NCI-H748 treated with DMSO at 0.1 percent for 48 hours (cell line): ENCODE measurements at regions not wholly inside any gene's neighbourhood (a gene's known extent, or its start where the extent isn't known, plus 50 kb on each side); places are given as distances from the start of the nearest gene placed in this dataset.

Source experiments
- DNase-seq: peaks from one replicate; lab custom pipeline; 2025; lab: John Stamatoyannopoulos, UW

- no peak for DNase-seq
These were observed 159.7 kb downstream of the FAT3 start for GRCh38 chr11:92384358-92384757.

GRCh38 chr11:92384802-92385201 lies 160.2 kb downstream of the FAT3 start:
- DNase-seq = no peak

- DNase-seq = no peak
These were observed 162.0 kb downstream of the FAT3 start for GRCh38 chr11:92386577-92386976.

- no peak for DNase-seq
These were observed 163.2 kb downstream of the FAT3 start for GRCh38 chr11:92387859-92388258.

GRCh38 chr11:92388380-92388779 lies 163.8 kb downstream of the FAT3 start:
- no peak for DNase-seq

GRCh38 chr11:92390783-92391182 lies 166.2 kb downstream of the FAT3 start:
- no peak for DNase-seq

- DNase-seq = no peak
These were observed 166.7 kb downstream of the FAT3 start for GRCh38 chr11:92391364-92391763.

GRCh38 chr11:92391808-92392207 lies 167.2 kb downstream of the FAT3 start:
- DNase-seq = no peak

GRCh38 chr11:92393218-92393617 lies 168.6 kb downstream of the FAT3 start:
- DNase-seq = no peak

GRCh38 chr11:92396133-92396532 lies 171.5 kb downstream of the FAT3 start:
- DNase-seq = no peak

GRCh38 chr11:92397221-92397755 lies 172.7 kb downstream of the FAT3 start:
- no peak for DNase-seq

- DNase-seq = no peak
These were observed 175.1 kb downstream of the FAT3 start for GRCh38 chr11:92399705-92400104.

- no peak for DNase-seq
These were observed 176.9 kb downstream of the FAT3 start for GRCh38 chr11:92401520-92401919.

GRCh38 chr11:92406472-92406871 lies 181.9 kb downstream of the FAT3 start:
- no peak for DNase-seq

GRCh38 chr11:92409355-92409754 lies 184.7 kb downstream of the FAT3 start:
- DNase-seq = no peak

- no peak for DNase-seq
These were observed 185.3 kb downstream of the FAT3 start for GRCh38 chr11:92409956-92410355.

- no peak for DNase-seq
These were observed 185.9 kb downstream of the FAT3 start for GRCh38 chr11:92410526-92410925.

GRCh38 chr11:92411431-92411830 lies 186.8 kb downstream of the FAT3 start:
- no peak for DNase-seq

- no peak for DNase-seq
These were observed 189.3 kb downstream of the FAT3 start for GRCh38 chr11:92413757-92414513.

GRCh38 chr11:92416971-92417725 lies 192.5 kb downstream of the FAT3 start:
- DNase-seq = no peak

GRCh38 chr11:92423115-92424034 lies 198.8 kb downstream of the FAT3 start:
- no peak for DNase-seq

GRCh38 chr11:92424281-92424680 lies 199.7 kb downstream of the FAT3 start:
- DNase-seq = no peak
